ENCODE measurements at regions not wholly inside any gene's neighbourhood (a gene's known extent, or its start where the extent isn't known, plus 50 kb on each side); places are given as distances from the start of the nearest gene placed in this dataset.
"Not testable (repeated sequence)": the region's sequence is repeated elsewhere in the genome, so short reads cannot be mapped to it uniquely, and the experiment has no call there.

DNA sequence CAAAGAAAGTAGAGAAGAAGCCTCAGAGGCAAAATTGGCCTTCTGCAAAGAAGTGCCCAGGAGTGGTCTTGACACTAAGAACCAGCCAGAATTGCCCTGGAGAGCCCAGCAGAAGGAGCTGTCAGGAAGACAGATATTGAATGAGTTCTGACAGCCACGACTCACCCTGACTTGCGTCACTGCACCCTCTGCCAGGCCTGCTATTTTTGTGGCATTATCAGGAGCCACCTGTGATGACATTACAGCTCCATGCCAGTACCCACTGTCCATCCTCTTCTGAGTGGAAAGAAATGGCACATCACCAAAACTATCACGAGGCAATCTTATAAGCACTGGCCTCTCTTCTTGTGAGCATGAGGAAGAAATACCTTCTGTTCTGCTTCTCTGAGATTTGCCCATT is 67.7 kb downstream of the SMIM20 start:
- FAIRE-seq: no peak

DNA sequence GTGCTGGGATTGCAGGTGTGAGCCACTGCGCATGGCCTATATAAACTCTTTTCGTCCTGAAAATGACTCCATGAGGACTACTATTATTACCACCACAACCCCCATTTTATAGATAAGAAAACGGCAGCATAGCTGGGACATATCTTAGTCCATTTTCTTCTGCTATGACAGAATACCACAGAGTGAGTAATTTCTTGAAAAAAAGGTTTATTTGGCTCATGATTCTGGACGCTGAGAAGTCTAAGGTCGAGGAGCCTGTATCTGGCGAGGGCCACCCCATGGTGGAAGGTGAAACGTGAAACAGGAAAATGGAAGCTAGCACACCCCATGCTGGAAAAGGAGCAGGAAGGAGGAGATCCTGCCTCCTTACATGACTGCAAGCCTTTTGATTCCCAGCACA is 68.9 kb downstream of the SMIM20 start:
- FAIRE-seq: no peak

DNA sequence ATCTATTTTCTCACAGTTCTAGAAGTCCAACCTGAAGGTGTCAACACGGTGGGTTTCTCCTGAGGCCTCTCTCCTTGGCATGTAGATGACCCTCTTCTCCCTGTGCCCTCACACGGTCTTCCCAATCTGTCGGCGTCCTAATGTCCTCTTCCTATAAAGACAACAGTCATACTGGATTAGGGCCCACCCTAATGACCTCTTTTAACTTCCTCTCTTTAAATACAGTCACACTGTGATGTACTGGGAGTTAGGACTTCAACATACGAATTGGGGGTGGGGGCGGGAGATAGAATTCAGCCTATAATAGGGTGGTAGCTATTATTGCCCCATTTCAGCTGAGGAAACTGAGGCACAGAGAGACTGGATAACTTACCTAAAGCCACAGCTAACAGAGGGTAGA is 70.2 kb downstream of the SMIM20 start:
- FAIRE-seq: no peak

DNA sequence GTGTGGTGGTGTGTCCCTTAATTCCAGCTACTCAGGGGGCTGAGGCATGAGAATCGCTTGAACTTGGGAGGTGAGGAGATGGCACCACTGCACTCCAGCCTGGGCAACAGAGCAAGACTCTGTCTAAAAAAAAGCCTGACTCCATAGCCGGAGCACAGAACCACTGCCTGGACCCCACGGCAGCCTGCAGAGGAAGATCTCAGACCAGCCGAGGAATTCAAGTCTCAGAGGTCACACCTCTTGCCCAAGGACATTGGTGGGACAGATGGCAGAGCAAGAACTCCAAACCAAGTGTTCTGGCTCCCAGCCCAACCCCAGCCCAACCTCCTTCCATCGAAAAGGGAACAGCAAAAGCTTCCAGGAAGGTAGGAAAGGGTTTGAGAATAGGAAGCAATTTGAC is 70.8 kb downstream of the SMIM20 start:
- FAIRE-seq: no peak

DNA sequence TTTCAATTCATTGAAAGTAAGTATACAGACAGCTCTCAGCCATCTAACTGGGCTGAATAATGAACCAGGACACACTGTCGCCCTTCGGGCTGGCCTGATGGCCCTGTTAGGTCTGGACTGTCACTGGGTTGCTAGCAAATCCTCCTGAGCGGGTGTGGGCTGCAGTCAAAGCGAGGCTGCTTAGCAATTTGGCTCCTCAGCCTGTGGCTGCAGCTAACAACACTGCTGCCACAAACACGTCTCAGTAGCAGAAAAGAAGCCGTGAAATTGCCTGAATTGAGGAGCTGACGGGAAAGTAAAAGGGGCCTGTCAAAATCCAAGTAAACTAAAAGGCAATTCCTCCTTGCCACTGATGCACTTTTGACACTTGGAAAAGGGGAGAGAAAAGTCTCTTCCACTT is 72.8 kb downstream of the SMIM20 start:
- no peak for FAIRE-seq

DNA sequence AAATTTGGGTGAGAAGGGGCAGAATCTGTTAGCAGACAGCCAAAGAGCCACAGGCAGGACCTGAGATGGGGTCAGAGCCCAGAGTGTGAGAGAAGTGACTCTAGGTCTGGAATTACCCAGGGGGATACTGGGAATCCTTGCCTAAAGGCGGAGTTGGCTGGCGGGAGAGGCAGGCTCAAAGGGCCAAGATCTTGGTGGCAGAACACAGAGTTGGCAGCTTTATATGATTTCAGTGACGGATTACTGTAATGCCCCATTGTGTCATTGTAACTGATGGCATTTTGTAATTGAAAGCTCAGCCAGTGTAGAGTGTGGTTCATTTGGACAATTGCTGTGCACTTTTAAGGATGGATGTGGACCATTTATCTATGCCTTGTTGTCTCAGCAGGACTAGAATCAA is 77.3 kb downstream of the SMIM20 start:
- FAIRE-seq: no peak

DNA sequence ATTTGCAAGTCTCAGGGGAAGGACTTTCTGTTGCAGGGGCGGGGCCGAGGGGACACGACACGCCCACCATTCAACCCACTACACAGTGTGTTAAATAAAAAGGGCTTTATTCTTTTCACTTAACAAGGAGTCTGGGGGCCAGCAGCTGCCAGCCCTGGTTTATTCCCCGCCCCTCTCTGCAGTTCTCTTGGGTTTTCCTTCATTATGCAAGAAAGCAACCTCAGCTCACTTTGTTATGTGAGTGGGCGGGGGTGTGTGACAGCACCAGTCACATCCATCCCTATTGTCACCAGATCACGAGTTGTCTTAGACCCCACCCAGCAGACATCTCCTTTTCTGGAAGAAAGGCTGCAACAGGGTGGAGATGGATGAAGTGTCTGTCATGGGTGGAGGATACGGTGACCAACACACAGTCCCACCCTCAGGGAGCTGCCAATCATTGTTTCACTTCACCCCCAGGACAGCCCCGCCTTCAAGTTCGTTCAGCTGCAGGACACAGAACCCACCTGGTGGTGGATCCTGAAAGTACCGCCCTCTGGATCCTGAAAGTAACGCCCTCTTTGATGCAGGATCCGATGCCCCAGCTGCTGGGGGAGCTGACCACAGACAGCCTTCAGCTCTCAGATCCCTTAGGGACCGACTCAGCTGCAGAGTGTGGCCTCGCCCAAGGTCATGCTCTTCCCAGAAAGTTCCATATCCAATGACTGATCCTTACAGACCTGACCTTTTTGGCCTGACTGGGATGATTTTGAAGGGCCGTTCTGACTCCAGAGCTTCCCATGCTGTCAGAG is 79.6 kb downstream of the SMIM20 start:
- FAIRE-seq: no peak

DNA sequence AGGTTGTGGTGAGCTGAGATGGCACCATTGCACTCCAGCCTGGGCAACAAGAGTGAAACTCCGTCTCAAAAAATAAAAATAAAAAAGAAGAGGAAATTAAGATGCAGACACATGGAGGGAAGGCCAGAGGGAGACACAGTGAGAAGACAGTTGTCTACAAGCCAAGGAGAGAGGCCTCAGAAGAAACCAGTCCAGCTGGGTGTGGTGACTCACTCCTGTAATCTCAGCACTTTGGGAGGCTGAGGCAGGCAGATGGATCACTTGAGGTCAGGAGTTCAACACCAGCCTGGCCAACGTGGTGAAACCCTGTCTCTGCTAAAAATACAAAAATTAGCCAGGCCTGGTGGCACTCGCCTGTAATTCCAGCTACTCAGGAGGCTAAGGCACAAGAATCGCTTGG is 80.6 kb downstream of the SMIM20 start:
- FAIRE-seq: not testable (repeated sequence)

DNA sequence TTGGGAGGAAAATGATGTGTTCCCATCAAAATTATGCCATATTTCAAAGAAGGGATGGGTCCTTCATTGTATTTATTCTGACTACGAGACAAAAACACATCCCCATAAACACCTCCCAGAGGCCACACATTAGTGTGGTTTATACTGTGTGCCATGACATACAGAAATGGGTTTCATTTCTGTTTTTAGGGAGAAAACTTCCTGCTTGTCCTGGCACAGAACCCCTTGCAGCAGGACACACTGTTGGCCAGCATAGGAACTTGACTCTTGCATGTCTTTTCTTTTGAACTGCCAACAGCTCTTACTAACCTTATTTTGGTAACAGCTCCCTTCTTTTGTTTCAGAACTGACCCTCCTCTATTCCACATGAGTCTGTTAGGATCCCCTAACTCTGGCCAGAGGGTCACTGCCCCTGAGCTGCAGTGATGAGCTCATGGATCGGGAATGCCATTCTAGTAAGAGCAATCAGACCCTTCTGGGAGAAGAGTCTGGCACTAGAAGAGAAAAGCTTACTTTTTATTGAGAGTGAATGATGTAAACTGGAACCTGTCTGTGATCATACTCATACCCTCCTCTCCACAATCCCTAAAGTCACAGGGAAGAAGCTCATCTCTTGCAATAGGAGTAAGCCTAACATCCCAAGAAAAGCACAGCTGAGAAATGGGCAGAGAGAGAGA is 86.4 kb downstream of the SMIM20 start:
- FAIRE-seq: no peak

DNA sequence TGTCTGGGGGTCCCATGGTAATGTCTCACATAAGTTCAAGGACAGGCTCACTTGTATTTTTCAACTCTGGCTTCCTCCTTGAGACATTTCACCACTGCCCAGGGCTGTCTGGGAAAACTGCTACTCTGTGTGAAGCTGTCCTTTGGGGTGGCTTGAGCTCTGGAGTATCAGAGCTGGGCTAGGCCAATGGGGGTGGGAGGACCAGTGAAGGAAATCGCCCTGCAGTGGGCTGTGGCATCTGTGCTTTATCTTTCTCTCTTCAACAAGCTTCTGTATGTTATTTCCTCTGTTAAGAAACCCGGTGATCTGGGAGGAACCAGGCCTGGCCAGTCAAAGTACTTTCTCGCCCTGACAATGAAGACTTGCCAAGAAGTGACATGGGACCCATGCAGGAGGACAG is 87.4 kb downstream of the SMIM20 start:
- FAIRE-seq: no peak

DNA sequence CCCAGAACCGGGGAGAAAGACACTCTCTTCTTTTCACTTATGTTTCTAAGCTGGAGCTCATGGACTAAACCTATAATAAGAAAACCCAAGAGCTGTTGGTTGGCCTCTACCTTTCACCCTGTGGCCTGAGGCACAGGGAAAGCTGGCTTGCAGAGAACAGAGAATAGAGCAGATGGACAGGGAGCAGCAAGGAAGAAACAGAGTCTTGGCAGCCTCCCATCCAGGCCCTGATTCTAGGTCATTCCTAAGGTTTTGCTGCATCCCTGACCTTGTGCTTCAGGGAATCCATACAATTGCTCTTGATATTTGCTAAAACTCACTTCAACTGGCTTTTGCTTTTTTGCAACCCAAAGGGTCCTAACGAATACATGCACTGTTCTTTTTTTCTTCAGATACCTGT is 87.8 kb downstream of the SMIM20 start:
- no peak for FAIRE-seq

DNA sequence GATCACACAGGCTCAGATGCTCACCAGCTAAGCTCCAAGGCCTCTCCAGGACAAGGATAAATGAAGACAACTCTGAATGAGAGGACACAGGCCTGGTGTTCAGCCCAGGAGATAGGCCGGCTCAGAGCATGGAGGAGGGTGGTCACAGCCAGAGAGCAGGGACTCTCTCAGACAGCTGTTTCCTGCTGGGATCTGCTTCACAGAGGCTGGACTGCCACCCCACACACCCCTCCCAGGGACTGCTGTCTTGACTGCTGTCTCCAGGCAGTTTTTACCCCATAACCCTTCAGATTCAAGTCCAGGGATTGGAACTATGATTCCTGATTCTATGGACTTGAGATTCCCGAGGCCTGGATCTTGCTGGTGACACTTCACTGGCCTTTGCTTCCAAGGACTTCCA is 89.0 kb downstream of the SMIM20 start:
- FAIRE-seq: no peak

DNA sequence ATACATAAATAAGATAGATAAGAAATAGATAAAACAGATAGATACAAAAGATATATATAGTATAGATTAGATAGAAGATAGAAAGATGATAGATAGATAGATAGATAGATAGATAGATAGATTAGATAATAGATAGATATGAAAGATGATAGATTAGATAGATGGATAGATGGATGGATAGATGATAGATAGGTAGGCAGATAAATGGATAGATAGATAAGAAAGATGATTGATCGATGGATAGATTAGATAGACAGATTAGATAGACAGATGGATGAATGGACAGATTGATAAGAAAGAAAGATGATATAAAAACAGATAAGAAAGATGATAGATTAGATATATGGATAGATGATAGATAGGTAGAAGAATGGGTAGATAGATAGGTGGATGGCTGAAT is 90.3 kb downstream of the SMIM20 start:
- FAIRE-seq: no peak

DNA sequence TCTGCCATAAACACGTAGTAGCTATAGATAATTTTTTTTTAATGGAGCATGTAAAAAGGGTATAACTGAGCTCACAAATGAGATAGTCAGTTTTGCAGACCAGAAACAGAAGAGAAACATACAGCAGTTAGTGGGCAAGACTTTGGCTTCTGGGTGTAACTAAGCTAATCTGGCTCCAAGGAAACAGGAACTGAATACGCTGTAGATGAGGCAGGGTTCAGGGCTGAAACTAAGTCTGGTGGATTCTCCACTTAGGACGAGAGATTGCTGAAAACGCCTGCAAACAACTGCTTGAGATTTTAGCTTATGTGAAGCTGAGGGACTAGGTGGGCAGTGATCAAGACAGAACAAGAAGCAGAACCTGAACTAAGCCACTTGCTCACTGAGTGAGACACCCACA is 91.7 kb downstream of the SMIM20 start:
- FAIRE-seq: no peak

DNA sequence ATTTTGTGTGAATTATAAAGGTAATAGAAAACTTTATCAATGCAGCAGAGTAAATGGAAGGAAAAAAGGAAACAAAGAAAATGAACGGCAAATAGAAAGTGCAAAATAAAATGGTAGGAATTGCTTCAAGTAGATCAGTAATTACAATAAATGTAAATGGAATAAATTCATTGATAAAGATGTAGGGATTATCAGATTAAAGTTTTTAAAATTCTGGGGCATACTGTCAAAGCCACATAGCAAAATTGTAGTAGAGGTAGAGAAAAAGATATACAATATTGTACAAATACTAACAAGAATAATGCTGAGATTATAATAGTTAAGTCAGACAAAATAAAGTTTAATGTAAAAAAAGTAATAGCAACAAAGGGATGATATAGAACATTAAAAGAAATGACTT is 94.7 kb downstream of the SMIM20 start:
- no peak for FAIRE-seq

DNA sequence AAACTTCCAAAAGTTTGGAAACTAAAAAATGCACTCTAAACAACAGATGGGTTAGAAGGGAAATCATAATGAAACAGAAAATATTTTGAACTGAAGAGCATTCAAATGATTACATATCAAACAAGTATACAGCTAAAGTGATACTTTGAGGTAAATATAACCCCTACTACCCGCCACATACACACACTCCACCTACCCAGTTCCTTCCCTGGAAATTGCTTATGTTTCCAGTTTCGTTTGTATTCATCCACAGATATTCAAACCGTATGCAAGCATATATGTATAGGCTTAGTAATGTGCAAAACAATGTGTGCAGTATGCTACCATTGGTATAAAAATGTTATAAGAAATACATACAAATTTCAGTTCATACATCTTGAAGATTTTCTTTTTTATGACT is 95.5 kb downstream of the SMIM20 start:
- FAIRE-seq: no peak

DNA sequence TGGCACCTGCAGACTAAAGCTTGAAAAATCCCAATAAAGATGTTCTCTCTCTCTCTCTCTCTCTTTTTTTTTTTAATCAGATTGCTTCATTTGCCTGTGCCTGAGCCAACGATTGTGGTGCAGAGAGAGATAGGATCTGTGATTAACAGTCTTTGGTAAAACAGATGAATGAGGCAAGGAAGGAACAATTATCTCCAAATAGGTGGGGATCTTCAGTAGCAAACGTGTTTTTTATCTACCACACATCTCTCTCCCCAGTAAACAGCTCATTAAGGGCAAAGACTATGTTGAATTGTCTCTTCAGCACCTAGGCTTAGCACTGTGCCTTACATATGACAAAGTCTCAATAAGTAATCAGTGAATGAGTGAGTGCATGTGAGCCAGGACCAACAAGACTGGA is 96.3 kb downstream of the SMIM20 start:
- no peak for FAIRE-seq

DNA sequence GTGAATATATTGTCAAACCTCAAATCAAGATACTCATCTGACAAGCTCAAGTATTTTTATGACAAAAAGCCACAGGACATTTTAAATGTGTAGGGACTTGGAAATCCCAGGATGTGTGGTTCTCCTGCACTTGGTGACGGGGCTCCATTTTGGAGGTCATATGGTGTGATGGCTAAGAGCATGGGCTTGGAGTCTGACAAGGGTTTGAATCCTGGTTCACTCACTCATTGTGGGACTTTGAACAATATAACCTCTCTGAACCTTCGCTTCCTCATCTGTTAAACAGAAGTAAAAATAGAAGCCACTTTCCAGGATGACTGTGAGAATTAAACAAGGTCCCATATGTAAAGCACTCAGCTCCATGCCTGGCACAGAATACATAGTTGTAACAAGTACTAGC is 99.6 kb downstream of the SMIM20 start:
- no peak for FAIRE-seq

DNA sequence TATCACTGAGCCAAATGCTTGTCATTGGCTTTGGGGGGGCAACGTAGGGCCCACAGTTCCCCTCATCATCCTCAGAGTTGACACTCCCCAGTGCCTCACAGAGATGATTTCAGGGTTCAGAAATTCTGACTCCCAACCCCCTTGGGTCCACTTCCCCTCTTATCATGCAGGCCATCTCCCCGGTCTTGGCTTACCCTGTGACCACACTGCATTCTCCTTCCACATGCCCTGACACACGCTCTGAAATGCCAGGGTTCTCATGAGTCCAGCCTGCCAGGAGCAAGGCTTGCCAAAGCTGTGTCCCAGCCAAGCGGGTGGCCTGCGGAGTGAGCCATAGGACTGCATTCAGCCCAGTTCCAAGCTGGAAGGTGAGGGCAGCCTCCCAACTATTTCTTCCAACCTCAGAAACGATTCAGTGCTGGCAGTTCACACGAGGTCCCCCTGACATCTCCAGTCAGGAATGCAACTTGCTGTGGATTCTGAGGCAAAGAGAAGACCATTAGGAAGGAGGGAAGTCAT is 101.2 kb downstream of the SMIM20 start:
- FAIRE-seq: no peak

DNA sequence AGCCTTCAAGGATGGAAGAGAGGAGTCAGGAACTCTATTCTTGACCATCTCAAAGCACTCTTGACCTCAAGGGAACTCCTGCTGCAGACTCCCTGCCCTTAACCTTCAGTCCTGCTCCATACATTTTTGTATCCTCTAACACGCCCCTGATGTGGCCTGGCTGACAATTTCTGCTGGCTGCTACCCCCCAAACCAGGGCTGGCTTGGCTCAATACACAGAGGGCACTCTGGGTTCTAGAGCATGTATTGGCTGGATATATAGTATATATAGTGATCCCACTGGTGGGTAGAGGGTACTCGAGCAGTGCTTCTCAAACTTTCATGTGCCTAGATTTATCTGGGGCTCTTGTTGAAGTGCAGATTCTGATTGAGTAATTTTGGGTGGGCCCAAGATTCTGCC is 101.9 kb downstream of the SMIM20 start:
- no peak for FAIRE-seq

DNA sequence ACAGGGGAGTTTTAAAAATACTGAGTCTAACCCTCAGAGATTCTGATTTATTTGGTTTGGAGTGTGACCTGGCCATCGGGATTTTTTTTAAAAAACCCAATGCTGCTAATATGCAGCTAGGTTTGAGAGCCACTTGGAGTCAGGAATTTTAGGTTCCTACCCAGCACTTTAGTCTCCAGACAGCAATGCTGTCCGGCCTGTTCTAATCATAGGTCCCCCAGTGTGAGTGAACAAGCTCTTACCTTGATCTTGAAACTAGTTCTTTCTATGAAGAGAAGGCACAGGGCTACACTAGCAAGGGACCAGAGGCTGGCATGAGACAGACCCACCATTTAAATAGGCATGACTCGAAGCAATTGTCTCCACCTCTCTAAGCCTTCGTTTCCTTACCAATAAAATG is 103.5 kb downstream of the SMIM20 start:
- no peak for FAIRE-seq

DNA sequence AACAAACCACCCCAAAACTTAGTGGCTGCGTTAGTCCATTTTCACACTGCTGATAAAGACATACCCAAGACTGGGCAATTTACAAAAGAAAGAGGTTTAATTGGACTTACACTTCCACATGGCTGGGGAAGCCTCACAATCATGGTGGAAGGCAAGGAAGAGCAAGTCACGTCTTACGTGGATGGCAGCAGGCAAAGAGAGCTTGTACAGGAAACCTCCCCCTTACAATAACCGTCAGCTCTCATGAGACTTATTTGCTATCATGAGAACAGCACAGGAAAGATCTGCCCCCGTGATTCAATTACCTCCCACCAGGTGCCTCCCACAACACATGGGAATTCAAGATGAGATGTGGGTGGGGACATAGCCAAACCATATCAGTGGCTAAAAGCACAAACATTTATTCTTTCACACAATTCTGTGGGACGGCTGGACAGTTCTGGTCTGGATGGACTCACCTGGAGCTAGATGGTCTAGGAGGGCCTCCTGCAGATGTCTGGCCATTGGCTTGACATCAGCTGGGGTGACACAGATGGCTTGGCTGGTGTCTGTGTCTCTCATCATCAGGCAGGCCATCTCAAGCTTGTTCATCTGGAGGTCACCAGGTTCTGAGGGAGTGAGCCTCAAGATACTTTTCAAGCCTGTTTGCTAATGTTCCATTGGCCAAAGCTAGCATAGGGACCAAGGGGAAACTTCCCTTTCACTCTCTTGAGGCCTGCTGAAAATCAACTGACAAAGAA is 104.1 kb downstream of the SMIM20 start:
- not testable (repeated sequence) for FAIRE-seq

DNA sequence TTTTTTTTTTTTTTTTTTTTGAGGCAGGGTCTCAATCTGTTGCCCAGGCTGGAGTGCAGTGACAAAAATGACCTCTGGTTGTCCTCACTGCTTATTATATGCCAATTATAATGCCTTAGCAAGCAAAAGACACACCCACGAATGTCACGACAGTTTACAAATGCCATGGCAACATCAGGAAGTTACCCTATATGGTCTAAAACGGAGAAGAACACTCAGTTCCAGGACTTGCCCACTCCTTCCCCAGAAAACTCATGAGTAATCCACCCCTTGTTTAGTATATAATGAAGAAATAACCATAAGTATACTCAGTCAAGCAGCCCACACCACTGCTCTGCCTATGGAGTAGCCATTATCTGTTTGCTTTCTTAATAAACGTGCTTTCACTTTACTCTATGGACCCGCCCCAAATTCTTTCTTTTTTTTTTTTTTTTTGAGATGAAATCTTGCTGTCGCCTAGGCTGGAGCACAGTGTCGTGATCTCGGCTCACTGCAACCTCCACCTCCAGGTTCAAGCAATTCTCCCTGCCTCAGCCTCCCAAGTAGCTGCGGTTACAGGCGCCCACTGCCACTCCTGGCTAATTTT is 106.2 kb downstream of the SMIM20 start:
- FAIRE-seq: no peak

DNA sequence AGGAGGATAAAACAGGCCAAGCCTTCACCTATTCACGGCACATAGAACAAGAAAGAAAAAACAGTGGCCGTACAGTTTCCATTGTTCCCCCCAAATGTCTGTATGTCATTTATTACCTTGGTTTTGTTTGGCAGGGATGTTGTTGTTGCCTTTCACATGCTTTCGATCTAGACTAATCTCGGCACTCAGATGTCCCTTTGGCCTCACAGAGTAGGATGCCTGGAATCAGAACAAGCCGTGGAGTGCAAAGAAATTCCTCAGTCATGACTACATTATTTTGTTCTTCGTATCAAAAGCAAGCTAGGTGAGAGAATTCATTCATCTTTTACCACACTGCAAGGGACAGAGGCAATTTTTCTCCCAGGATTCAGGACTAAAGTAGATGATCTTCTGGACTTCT is 106.9 kb downstream of the SMIM20 start:
- FAIRE-seq: no peak

All from A204.1 (cell line).